ENCODE measurements at regions not wholly inside any gene's neighbourhood (a gene's known extent, or its start where the extent isn't known, plus 50 kb on each side); places are given as distances from the start of the nearest gene placed in this dataset.

DNA sequence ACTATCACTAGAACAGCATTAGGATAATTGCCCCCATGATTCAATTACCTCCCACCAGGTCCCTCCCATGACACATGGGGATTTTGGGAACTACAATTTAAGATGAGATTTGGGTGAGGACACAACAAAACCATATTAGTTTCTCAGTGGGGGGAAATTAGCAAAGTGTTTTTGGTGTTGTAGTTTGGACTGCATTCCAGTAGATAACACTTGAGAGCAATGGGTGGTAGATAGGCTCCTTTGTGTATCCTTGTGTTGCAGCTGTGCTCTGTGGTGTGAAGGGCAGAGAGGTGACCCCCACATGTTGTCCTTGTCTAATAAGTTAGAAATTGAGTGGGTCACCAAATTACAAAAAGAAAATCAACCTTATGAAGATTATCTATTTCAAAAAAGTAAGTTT is 223.8 kb downstream of the SATB1 start:
- H3K27ac ChIP-seq = no peak overlapping the region
- H3K36me3 ChIP-seq (replicated peaks) = no peaks in the 10 kb centered on the region
- TF ChIP-seq, protein P1, sequence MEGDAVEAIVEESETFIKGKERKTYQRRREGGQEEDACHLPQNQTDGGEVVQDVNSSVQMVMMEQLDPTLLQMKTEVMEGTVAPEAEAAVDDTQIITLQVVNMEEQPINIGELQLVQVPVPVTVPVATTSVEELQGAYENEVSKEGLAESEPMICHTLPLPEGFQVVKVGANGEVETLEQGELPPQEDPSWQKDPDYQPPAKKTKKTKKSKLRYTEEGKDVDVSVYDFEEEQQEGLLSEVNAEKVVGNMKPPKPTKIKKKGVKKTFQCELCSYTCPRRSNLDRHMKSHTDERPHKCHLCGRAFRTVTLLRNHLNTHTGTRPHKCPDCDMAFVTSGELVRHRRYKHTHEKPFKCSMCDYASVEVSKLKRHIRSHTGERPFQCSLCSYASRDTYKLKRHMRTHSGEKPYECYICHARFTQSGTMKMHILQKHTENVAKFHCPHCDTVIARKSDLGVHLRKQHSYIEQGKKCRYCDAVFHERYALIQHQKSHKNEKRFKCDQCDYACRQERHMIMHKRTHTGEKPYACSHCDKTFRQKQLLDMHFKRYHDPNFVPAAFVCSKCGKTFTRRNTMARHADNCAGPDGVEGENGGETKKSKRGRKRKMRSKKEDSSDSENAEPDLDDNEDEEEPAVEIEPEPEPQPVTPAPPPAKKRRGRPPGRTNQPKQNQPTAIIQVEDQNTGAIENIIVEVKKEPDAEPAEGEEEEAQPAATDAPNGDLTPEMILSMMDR (IDR thresholded peaks at IDR 0.05; ENCODE audit: low read depth, low read length, missing control alignments) = no peak
- H3K4me3 ChIP-seq (ENCODE audit: low read depth, low read length) = no peak overlapping the region
- no peak for DNase-seq
- H3K27me3 ChIP-seq (replicated peaks) = no peaks in the 10 kb centered on the region
- in situ Hi-C loops (cut with HindIII; ENCODE audit: low pct_ligation_motif_present, low sequenced_read_pairs) = no loop called here

DNA sequence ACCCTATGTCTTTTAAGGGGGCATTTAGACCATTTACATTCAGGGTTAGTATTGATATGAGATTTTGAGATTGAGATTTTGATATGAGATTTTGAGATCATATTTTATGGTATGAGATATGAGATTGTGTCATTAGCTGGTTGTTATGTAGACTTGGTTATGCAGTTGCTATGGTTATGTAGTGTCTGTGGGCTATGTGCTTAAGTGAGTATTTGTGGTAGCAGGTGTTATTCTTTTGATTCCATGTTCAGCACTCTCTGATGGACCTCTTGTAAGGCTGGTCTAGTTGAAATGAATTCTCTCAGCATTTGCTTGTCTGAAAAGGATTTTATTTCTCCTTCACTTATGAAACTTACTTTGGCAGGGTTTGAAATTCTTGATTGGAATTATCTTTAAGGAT is 225.4 kb downstream of the SATB1 start:
- TF ChIP-seq, protein P1 (IDR thresholded peaks at IDR 0.05; ENCODE audit: low read depth, low read length, missing control alignments) = no peak
- no peaks in the 10 kb centered on the region for H3K27me3 ChIP-seq (replicated peaks)
- H3K36me3 ChIP-seq (replicated peaks) = no peaks in the 10 kb centered on the region
- in situ Hi-C loops (cut with HindIII; ENCODE audit: low pct_ligation_motif_present, low sequenced_read_pairs) = no loop called here
- H3K4me3 ChIP-seq (ENCODE audit: low read depth, low read length) = no peak overlapping the region
- DNase-seq = no peak
- no peak overlapping the region for H3K27ac ChIP-seq

DNA sequence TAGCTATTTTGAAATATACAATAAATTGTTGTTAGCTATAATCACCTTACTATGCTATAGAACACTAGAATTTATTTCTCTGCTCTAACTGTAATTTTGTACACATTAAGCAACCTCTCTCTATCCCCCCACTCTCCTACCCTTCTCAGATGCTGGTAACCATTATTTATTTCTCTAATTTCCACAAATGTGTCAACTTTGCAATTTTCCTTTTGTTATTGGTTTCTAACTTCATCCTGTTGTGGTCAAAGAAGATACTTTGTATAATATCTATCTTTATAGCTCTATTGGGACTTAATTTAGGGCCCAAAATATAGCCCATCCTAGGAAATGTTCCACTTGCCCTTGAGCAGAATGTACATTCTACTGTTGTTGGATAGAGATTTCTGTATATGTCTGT is 229.3 kb downstream of the SATB1 start:
- TF ChIP-seq, protein P1 (IDR thresholded peaks at IDR 0.05; ENCODE audit: low read depth, low read length, missing control alignments) = no peak
- no peak overlapping the region for H3K4me3 ChIP-seq (ENCODE audit: low read depth, low read length)
- no peak for DNase-seq
- no peaks in the 10 kb centered on the region for H3K27me3 ChIP-seq (replicated peaks)
- H3K27ac ChIP-seq = no peak overlapping the region
- in situ Hi-C loops (cut with HindIII; ENCODE audit: low pct_ligation_motif_present, low sequenced_read_pairs) = no loop called here
- H3K36me3 ChIP-seq (replicated peaks) = no peaks in the 10 kb centered on the region

DNA sequence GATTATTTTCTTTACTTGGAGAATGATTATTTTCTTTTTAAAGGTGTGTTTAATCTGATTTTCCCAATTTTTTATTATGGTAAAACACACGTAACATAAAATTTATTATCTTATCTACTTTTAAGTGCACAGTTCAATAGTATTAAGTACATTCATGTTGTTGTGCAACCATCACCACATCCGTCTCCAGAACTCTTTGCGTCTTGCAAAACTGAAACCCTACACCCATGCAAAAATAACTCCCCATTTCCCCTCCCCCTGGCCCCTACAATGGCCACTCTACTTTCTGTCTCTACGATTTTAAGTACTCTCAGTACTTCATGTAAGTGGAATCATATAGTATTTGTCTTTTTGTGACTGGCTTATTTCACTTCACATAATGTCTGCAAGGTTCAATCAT is 230.7 kb downstream of the SATB1 start:
- TF ChIP-seq, protein P1 (IDR thresholded peaks at IDR 0.05; ENCODE audit: low read depth, low read length, missing control alignments) = no peak
- DNase-seq = no peak
- no peaks in the 10 kb centered on the region for H3K27me3 ChIP-seq (replicated peaks)
- H3K4me3 ChIP-seq (ENCODE audit: low read depth, low read length) = no peak overlapping the region
- H3K36me3 ChIP-seq (replicated peaks) = no peaks in the 10 kb centered on the region
- in situ Hi-C loops (cut with HindIII; ENCODE audit: low pct_ligation_motif_present, low sequenced_read_pairs) = no loop called here
- no peak overlapping the region for H3K27ac ChIP-seq

DNA sequence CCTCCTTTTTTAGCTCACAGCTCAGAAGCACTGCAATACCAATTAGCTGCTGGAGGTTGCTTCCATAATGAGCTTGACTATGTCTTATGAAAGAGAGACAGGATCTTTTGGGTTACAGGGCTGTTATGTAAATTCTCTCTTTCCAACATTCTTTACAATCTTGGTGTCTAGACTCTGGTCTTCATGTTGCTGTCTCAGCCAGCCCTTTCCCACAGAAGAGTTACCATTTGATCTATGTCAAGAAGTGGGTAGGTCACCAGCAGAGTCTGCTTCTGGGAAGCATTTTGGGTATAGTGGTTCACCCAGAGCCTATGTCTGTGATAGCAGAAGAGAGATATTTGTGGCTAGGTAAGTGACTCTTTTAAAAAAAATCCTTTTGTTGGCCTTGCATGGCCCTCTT is 234.5 kb downstream of the SATB1 start:
- in situ Hi-C loops (cut with HindIII; ENCODE audit: low pct_ligation_motif_present, low sequenced_read_pairs) = no loop called here
- no peaks in the 10 kb centered on the region for H3K27me3 ChIP-seq (replicated peaks)
- H3K36me3 ChIP-seq (replicated peaks) = no peaks in the 10 kb centered on the region
- no peak overlapping the region for H3K27ac ChIP-seq
- no peak overlapping the region for H3K4me3 ChIP-seq (ENCODE audit: low read depth, low read length)
- peak; percentile 10 for DNase-seq
- TF ChIP-seq, protein P1 (IDR thresholded peaks at IDR 0.05; ENCODE audit: low read depth, low read length, missing control alignments) = no peak

DNA sequence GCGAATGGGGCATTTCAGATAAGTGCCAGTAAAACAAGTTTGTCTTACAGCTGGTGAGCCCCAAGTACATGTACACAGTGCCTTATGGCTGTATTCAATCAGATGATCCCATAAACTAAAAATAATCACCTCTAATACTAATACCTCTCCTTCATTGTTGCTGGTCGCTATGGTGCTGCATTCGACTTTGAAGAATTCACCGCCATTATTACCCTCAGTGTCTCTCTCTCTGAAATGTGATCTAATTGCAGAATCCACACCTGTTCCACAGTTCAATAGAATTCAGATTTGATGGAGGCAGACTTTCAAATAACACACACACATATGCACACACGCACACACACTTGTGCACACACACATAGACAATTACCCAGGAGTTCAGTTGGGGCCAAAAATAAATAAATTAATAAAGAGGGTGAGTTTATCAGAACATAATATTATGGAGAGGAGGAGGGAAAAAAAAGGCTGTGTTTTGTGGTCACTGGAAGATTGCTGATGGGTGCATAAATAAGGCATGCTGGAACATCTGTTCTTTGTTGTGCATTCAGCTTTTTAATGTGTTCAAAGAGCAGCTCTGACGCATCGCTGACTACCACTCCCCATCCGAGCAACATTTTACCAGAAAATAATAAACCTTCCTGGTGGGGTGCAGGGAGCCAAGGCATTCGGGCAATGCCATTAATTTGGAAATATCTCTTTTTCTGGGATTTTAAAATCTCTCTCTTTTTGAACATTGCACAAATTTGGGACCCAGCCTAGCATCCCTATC is 235.7 kb downstream of the SATB1 start:
- TF ChIP-seq, protein P1 (IDR thresholded peaks at IDR 0.05; ENCODE audit: low read depth, low read length, missing control alignments) = no peak
- in situ Hi-C loops (cut with HindIII; ENCODE audit: low pct_ligation_motif_present, low sequenced_read_pairs) = no loop called here
- DNase-seq = peak; percentile 29
- Histone ChIP-seq H3K36me3 (replicated peaks) (no peaks in the 10 kb centered on the region), H3K27ac (no peak overlapping the region), H3K4me3 (ENCODE audit: low read depth, low read length) (no peak overlapping the region), H3K27me3 (replicated peaks) (no peaks in the 10 kb centered on the region)

Measured in brain microvascular endothelial cell (primary cell).